Colonic mucosa (tissue), 4 donors: ENCODE measurements at regions not wholly inside any gene's neighbourhood (a gene's known extent, or its start where the extent isn't known, plus 50 kb on each side); places are given as distances from the start of the nearest gene placed in this dataset.
"Not testable (repeated sequence)": the region's sequence is repeated elsewhere in the genome, so short reads cannot be mapped to it uniquely, and the experiment has no call there.

Experiments
- DNase-seq: peaks from one replicate; pipeline ENCODE4 v3.0.0-alpha.2; 2020
- H3K27ac ChIP-seq: fragments of 200-600 bp; one replicate; pipeline ENCODE4 v1.8.0; 2021
- H3K27me3 ChIP-seq: fragments of 200-600 bp; one replicate; pipeline ENCODE4 v1.8.0; 2021
- H3K36me3 ChIP-seq: fragments of 200-600 bp; one replicate; pipeline ENCODE4 v1.8.0; 2021
- H3K4me1 ChIP-seq: fragments of 200-600 bp; one replicate; pipeline ENCODE4 v1.8.0; 2021; ENCODE audit warnings: mild to moderate bottlenecking
- H3K4me3 ChIP-seq: fragments of 200-600 bp; one replicate; pipeline ENCODE4 v1.8.0; 2021
- H3K9ac ChIP-seq, 2 donors: one replicate each; pipeline ENCODE4 v1.7.0; 2013; ENCODE audit warnings: control low read depth in 2 of 2, low read depth in 2 of 2, low read length in 2 of 2
- H3K9me3 ChIP-seq: fragments of 200-600 bp; one replicate; pipeline ENCODE4 v1.8.0; 2021
- CTCF ChIP-seq: fragments of 200-600 bp; IDR thresholded peaks from one replicate; pipeline ENCODE4 v1.8.0; 2022; ENCODE audit warnings: antibody characterized with exemption, mild to moderate bottlenecking
- intact Hi-C: fragments of 100-400 bp; cut with DNase I; formaldehyde crosslinking; loops from one replicate; pipeline ENCODE4 v1.14.1; 2022
- donor health status: healthy.
- donor health status: DM: no; HTN: no; CAD: no.
- donor health status: DM: no; HTN: no; CAD: no.

DNA sequence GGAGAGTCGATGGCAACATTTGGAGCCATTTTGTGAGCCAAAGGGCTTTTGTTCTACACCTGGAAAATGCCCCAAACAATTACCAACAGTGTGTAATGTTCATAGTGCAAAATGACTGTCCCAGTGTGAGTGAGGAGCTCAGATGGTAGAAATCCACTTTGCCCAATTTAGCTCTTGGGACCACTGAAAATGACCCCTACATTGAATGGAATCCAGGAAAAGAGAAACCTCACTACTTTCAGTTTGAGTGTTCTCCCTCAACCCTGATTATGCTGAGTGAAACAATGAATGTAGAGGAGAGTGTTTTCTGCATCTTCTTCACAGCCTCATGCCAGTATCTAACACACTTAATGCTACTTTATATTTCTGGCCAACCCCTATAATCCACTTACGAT, 84.9 kb upstream of the NRN1 start:
- Histone ChIP-seq H3K27me3 (no peaks in the 10 kb centered on the region), H3K4me3 (no peak overlapping the region), H3K9me3 (no peaks in the 10 kb centered on the region), H3K27ac (no peak overlapping the region), H3K4me1 (no peaks in the 10 kb centered on the region), H3K9ac (no peak overlapping the region), H3K36me3 (no peaks in the 10 kb centered on the region)
- no peak for DNase-seq
- intact Hi-C loops = no loop called here
- TF ChIP-seq CTCF = no peak

DNA sequence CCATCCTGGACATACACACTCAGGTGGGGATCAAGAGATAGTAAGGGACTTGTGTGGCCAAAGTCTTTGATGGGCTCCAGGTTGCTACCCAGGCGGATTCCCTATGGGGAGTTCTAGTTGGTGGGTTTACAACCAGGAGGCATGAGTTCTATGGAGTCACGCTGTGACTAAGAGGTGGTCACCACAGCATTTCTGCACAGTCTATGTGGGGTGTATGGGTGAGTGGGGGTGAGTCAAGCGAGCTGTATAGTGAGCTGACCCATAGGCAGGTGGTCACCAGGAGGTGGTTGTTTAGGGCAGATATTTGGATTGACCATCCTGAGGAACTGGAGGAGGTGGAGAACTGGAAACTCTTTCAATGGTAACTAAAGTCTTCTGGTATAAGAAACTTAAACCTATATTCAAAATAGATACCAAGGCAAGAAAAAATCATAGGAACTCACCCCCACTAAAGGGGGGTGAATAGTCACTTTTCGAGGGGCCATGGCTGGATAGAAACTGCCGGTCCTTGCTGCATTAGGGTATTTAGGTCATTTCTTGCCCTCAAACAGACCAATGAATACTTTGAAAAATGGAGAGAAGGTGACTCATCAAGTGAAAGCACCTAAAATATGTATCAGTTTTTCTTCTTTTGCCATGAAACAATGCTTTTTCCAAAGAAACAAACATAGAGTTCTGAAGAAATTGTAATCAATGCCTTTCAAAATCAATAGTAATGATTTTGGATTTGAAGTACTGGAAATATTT, 84.3 kb upstream of the NRN1 start:
- no peak overlapping the region for H3K9ac ChIP-seq

DNA sequence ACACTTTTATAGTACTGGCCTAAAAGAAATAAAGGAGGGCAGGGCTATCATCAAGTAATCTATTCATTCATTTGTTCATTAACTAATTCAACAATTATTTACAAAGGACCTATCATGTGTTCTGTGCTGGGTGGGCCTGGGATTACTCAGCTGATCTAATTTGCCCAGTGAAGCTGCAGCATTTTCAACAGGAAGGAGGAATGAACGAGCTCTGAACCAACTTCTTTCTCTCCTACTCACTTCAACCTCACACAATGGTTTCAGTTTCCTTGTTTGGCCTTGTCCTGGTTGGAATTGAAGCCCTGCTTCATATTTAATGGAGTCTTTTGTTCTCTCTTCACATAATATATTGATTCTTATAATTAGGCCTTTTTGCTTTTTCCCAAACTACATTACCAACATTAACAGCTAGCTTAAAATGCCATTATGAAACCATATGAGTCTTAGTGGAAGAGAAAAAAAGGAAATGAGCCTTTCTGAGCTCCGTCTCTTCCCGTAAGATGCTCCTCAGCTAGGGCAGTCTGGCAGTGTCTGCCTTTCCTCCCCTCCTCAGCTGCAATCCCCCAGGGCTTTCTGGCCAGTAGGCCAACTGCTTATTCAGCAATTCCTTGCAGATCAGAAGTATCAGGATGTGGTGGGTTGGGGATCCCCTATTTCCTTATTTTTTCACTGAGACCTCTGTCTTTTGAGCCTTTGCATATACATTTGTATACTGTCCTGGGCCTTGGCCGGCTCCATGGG, 79.4 kb upstream of the NRN1 start:
- TF ChIP-seq CTCF = no peak
- no peaks in the 10 kb centered on the region for H3K36me3 ChIP-seq
- H3K27me3 ChIP-seq = no peaks in the 10 kb centered on the region
- no peak overlapping the region for H3K27ac ChIP-seq
- DNase-seq = no peak
- intact Hi-C loops = no loop called here
- no peaks in the 10 kb centered on the region for H3K9me3 ChIP-seq
- H3K4me1 ChIP-seq = no peaks in the 10 kb centered on the region
- no peak overlapping the region for H3K9ac ChIP-seq
- H3K4me3 ChIP-seq = no peak overlapping the region

More for the DNA sequence above, 84.3 kb upstream of the NRN1 start:
- DNase-seq = no peak
- Histone ChIP-seq H3K36me3 (no peaks in the 10 kb centered on the region), H3K9me3 (no peaks in the 10 kb centered on the region), H3K4me3 (no peak overlapping the region), H3K27ac (no peak overlapping the region), H3K27me3 (no peaks in the 10 kb centered on the region), H3K4me1 (no peaks in the 10 kb centered on the region)
- no peak for TF ChIP-seq CTCF
- intact Hi-C loops = no loop called here

- intact Hi-C loops = no loop called here
- H3K4me1 ChIP-seq = no peaks in the 10 kb centered on the region
These were observed 74.2 kb upstream of the NRN1 start for GRCh38 chr6:6080975-6081374.

GRCh38 chr6:6074190-6074589, 67.5 kb upstream of the NRN1 start:
- Histone ChIP-seq H3K9me3 (no peaks in the 10 kb centered on the region), H3K27me3 (no peaks in the 10 kb centered on the region), H3K27ac (no peak overlapping the region), H3K4me1 (no peaks in the 10 kb centered on the region), H3K9ac (no peak overlapping the region), H3K4me3 (no peak overlapping the region), H3K36me3 (no peaks in the 10 kb centered on the region)
- TF ChIP-seq CTCF = no peak
- DNase-seq = no peak
- intact Hi-C loops = no loop called here

More at GRCh38 chr6:6080975-6081374, 74.2 kb upstream of the NRN1 start:
- Histone ChIP-seq H3K4me3 (no peak overlapping the region), H3K27ac (no peak overlapping the region), H3K9me3 (no peaks in the 10 kb centered on the region), H3K27me3 (no peaks in the 10 kb centered on the region), H3K36me3 (no peaks in the 10 kb centered on the region), H3K9ac (no peak overlapping the region)
- no peak for TF ChIP-seq CTCF
- DNase-seq = no peak

DNA sequence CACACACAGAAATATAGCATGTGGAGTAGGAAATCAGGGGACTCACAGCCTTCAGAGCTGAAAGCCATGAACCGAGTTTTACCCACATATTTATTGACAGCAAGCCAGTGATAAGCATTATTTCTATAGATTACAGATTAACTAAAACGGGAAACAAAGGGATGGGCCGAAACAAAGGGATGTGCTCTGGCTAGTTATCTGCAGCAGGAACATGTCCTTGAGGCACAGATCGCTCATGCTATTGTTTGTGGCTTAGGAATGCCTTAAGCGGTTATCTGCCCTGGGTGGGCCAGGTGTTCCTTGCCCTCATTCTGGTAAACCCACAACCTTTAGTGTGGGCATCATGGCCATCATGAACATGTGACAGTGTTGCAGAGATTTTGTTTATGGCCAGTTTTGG, 61.4 kb upstream of the NRN1 start:
- intact Hi-C loops, DNase-seq, H3K9ac ChIP-seq, H3K27me3 ChIP-seq, H3K36me3 ChIP-seq, H3K4me1 ChIP-seq, H3K9me3 ChIP-seq, H3K4me3 ChIP-seq, H3K27ac ChIP-seq: not testable (repeated sequence)
